NCI-H526 (cell line): ENCODE measurements at regions not wholly inside any gene's neighbourhood (a gene's known extent, or its start where the extent isn't known, plus 50 kb on each side); places are given as distances from the start of the nearest gene placed in this dataset.

ENCODE experiments used
- DNase-seq, 2 experiments: peaks; one replicate each; lab custom pipeline; 2025; lab: John Stamatoyannopoulos, UW

DNA sequence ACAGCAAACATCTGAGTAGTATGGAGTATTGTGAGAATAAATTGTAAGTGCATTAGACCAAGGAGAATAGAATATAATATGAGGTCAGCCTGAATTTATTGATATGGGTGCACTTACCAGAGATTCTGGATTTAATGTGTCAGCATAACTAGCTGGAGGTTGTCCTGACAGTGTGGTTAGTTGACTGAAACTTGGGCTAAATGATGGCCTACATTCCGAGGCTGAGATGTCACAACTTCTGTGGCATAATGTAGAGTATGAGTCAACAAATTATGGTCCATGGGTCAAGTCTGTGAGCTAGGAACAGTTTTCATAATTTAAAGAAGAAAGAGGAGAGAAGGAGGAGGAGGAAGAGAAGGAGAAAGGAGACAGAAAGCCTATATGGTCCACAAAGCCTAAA is 127.6 kb downstream of the QPCT start:
- no peak for DNase-seq

DNA sequence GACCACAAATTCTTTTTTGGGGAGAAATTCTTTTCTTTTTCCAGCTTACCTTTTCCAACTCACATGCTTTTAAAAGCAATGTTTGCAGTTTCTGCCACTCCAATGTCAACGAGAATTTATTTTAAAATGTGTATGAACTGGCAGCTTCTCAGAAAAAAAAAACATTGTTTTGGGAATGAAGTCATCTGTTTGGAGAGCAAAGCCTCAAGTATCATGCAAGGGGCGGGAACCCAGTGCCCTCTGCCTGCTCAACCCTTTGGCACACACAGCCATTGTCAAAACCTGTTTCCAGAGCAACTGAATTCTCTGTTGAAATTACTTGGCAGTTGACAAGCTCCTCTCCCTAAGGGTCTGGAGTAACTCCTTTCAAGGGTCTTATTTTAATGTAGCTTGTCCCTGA is 128.5 kb downstream of the QPCT start:
- DNase-seq, result no peak

DNA sequence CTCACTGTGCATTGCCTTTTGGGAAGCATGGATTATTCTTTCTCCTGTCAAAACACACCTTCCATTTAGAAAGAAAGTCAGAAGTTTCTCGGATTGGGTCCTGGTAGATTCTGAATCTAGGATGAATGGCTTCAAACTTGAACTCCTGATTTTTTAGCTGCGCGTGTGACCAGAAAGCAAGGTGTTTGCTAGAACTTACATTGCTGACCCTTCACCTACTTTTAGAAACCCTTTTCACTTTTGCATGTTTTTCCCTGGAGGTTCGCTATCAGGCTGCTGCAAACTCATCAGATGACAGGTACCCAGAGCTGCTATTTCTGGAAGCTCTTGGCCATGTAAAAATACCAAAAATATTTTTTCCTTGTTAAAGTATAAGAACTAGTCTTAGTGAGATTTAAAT is 132.0 kb downstream of the QPCT start:
- no peak for DNase-seq

DNA sequence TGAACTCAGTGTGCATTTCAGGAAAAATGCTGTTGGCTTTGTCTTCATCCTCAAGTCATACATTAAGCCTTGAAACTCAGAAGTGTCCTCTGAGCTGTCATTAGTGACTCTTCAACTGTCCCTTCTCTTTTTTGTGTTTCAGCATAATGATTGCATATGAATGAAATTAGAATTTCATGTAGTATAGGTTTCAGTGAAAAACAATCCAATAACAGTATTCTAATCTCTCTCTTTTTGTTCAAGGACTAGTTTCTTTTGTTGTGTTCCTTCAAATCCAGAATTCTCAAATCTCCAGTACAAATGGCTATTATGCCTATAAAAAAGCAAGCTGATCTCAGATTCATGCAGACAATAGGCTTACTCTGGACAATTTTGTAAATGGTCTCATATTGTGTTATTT is 133.5 kb downstream of the QPCT start:
- DNase-seq, result no peak

DNA sequence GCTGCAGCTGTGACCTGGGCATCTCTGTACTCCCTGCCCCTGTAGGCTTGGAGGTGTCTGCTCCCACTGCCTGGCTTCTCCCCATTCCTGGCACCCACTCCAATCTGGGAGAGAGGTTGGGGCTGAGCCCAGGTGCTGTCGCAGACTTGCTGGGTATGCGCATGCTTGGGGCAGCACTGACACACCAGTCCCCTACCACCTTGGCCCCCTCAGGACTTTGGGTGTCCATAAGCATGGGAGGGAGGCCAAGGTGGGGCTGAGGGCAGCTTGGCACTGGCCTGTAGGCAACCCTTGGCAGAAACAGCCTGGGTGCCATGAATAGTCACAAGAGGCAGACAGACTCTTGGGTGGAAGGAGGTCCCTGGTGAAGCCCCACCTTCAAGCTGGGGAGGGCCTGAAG is 136.8 kb downstream of the QPCT start:
- no peak for DNase-seq

- no peak for DNase-seq
These were observed 144.6 kb downstream of the QPCT start for GRCh38 chr2:37489041-37489456.

DNA sequence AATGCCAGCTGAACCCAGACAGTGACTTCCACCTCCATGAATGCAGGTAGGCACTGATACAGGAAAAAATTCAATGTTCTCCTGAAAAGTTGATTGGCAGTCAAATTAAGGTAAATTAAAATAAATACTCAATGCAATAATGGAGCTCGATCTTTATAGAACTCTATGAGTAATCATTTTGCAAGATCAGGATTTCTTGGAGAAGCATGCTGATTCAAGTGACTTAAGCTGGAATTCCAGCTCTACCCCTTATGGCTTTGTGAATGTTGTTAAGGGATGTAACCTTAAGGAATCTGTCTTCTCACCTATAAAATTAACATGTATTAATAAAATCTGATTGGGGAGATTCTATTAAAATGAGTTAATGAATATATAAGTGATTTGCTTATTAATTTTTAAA is 145.1 kb downstream of the QPCT start:
- DNase-seq, result no peak

DNA sequence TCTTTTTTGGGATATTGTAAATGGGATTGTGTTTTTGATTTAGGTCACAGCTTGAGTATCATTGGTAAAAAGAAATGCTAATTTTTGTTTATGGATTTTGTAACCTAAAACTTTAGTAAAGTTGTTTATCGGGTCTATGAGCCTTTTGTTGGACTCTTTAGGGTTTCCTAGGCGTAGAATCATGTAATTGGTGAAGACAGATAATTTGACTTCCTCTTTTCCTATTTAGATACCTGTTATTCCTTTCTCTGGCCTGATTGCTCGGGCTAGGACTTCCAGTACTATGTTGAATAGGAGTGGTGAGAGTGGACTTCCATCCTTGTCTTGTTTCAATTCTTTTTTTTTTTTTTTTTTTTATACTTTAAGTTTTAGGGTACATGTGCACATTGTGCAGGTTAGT is 149.0 kb downstream of the QPCT start:
- DNase-seq, result no peak

GRCh38 chr2:37499113-37499512 is 154.7 kb downstream of the QPCT start:
- no peak for DNase-seq

DNA sequence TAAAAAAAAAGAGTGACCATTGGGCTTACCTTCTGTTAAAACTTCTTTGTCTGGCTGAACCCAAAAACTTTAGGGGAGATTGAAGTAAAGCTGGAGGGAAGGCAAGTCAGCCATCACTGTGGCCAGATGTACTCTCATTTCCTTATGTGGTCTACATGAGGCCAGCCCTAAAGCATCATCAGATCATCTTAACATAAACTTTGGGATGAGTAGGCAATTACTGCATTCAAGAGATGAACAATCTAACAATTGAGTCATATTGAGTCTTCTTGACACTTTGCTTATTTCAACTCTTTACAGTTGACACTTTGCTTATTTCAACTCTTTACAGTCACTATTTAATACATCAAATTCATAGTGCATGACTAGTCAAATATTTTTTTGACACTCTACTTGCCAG is 155.6 kb downstream of the QPCT start:
- no peak for DNase-seq

DNA sequence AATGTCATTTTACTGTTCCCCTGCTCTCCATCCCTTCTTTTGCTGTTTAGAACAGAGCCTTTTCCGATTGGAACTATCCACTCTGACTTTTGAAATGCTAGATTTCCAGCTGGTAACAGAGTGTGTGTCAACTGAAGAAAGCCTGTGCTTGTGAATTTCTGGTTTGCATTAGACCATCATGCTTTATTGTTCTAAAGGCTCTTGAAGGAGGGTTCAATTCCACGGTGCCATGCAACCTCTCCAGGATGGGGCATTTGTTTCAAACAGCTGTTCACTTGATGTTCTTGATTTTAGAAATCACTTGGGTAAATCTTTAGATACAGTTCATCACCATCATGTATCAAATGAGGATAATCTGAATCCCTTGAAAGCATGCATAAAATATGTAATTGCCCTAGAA is 156.7 kb downstream of the QPCT start:
- DNase-seq, result no peak

GRCh38 chr2:37506407-37507050 is 162.1 kb downstream of the QPCT start:
- DNase-seq, result no peak

DNA sequence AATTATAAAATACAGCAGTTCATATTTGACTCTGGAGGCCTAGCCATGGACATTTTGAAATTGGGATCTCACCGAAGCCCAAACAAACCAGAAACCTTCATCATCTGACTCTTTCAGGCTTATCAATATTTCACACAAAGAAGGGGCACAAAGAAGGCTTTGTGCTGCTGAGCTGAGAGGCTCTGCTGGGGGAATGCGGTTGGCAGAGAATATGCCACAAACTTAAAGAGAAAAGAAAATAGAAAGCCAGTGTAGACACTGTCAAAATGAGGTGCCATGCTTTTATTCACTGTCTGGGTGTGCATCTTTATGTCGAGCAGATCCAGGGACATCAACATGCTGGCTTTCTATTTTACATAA is 162.6 kb downstream of the QPCT start:
- DNase-seq, result peak in 1 of 2 experiments; percentile 8

- no peak for DNase-seq
These were observed 163.3 kb downstream of the QPCT start for GRCh38 chr2:37507703-37508102.

DNA sequence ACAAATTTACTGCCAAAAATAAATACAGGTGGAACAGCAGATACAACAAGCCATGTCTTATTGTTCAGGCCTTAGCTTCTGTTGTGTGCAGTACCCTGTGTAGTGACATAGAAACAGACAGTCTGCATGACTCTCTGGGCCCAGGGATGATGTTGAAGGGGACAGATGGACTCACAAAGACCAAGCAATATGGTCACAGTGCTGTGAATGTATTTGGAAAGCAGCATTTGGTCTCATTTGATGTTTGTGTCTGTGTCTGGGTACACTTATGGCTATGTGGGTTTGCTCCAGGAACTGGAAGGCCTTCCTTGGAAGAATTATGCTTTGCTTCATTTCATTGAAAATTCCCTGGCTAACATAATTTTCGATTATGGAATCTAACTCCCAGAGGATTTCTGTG is 158.5 kb downstream of the CDC42EP3 start:
- no peak for DNase-seq

DNA sequence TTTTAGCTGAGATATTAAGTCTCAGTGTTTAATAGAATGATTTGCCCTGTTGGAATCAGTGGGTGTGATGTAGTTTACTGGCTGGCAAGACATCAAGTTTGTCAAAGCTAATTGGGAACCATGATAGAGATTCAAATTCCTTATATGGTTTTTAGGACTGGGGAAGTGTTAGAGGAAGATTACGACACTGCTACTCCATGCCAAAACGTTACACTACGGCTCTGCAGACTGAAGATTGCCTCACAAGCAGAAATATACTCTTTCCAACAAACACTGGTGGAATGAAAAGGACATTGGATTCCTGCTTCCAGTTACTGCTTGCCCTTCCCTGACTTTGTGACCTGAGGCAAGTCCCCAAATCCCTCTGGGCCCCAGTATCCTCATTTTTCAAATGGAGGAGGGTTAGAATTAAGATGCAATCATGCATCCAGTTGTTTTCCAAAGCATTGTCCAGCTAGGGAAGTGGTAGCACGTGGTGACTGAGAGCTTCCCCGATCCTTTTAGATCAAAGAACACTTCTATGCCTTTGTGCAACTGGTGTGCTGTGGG is 147.6 kb downstream of the CDC42EP3 start:
- DNase-seq, result no peak

DNA sequence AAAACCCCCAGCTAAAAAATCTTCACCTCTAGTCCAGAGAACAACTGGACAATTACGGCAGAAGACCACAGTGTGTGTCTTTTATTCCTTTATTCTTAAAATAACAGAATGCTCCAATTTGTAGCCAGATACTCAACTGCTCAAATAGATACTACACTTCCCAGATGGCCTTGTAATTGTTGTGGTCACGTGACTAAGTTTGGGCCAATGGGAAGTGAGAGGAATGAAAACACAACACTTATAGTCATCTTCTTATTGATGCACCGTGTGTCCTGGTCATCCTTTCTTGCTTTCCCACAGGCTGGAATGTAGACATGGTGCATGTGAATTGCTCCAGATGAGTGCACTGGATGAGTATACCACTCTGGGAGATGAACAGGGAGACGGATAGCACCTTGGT is 145.1 kb downstream of the CDC42EP3 start:
- DNase-seq, result no peak

DNA sequence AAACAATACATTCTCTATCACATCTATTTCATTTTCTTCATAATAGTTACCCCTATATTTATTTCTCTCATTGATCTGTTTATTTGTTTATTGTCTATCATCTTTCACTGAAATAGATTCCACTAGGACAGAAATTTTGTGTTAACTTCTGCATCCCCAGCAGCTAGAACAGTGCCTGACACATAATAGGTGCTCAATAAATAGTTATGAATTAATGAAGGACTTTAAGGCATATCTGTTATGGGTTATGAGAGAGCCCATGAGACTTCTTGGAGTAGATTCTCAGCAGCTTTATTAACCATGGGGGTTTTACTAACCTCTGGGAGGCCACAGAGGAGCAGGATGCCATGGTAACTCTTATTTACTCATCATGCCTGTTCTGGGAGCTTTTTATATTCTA is 144.6 kb downstream of the CDC42EP3 start:
- DNase-seq, result no peak

- DNase-seq, result no peak
These were observed 144.1 kb downstream of the CDC42EP3 start for GRCh38 chr2:37527361-37527760.

DNA sequence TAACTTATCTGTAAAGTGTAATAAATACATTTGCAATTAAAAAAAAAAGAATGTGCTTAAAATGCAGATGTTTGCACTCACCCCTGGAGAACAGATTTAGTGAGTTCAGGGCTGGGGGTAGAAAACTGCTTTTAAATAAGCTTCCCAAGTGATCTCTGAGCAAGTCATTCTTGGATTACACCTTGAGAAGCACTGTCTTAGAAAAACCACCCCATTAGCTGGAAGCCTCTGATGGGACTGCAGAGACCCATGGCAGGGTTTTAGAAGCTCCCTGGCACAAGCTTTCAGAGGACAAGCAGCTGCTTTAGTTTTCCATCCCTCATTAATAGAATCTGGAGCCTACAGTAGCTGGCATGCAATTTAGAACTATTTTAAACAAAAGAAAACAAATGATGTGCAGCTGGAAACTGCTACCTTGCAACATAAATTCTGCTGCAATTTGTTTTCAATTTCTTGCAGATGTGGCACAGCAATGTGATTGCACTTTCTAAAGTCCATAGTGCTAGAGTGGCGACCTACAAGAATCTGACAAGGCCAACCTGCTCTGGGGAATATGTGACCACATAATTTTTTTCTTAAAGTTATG is 141.5 kb downstream of the CDC42EP3 start:
- no peak for DNase-seq

- DNase-seq, result no peak
These were observed 138.9 kb downstream of the CDC42EP3 start for GRCh38 chr2:37532503-37532902.

DNA sequence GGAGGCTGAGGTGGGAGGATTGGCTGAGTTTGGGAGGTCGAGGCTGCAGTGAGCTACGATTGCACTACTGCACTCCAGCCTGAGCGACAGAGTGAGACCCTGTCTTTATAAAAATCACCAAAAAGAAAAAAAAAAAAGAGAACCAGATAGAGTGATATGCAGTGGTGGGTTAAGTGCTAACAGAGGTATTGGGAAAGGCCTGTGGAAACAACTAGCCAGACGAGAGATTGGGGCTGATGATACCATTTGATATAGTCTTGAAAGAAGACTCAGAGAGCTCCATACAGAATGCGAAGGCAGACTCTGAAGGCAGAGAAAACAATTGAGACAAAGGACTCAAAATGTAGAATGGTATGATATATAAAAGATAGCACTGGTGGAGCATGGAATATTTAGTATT is 134.1 kb downstream of the CDC42EP3 start:
- no peak for DNase-seq

- no peak for DNase-seq
These were observed 129.9 kb downstream of the CDC42EP3 start for GRCh38 chr2:37541516-37541915.

GRCh38 chr2:37543999-37544557 is 127.4 kb downstream of the CDC42EP3 start:
- DNase-seq, result no peak
